ENCODE measurements at regions not wholly inside any gene's neighbourhood (a gene's known extent, or its start where the extent isn't known, plus 50 kb on each side); places are given as distances from the start of the nearest gene placed in this dataset.

- Histone ChIP-seq H3K4me3 (ENCODE audit: low read length) (no peak overlapping the region), H3K4me1 (ENCODE audit: control insufficient read depth in 2 of 2, insufficient read depth in 2 of 2, low read length in 2 of 2) (no peaks in the 10 kb centered on the region), H3K27me3 (ENCODE audit: control insufficient read depth in 2 of 2, insufficient read depth in 2 of 2, low read length in 2 of 2) (no peaks in the 10 kb centered on the region), H3K9me3 (ENCODE audit: control insufficient read depth in 2 of 3, low read length in 3 of 3) (peaks cover 0 to 3% (median 0%) of the 10 kb centered on the region in 3 experiments), H3K36me3 (ENCODE audit: control insufficient read depth in 2 of 3, insufficient read depth in 3 of 3, low read length in 3 of 3) (no peaks in the 10 kb centered on the region), H3K27ac (ENCODE audit: low read depth, low read length) (no peak overlapping the region)
- DNase-seq: no peak
- ChIA-PET CTCF (no interaction called here), POLR2A (no interaction called here)
- Mint-ChIP-seq H3K27ac (no peak overlapping the region), H3K27me3 (no peaks in the 10 kb centered on the region), H3K36me3 (no peaks in the 10 kb centered on the region), H3K4me1 (no peaks in the 10 kb centered on the region), H3K9me3 (peaks cover 0 to 25% (median 8%) of the 10 kb centered on the region in 11 donors), H3K4me3 (no peak overlapping the region)
- no peak for ATAC-seq
- intact Hi-C loops (cut with micrococcal nuclease): no loop called here
Measured at GRCh38 chr7:136652635-136653370, 215.6 kb upstream of the CHRM2 start.

GRCh38 chr7:136640977-136641376, 227.5 kb upstream of the CHRM2 start:
- Mint-ChIP-seq H3K4me1 (no peaks in the 10 kb centered on the region), H3K36me3 (no peaks in the 10 kb centered on the region), H3K9me3 (peaks cover 0 to 14% (median 3%) of the 10 kb centered on the region in 11 donors), H3K27ac (no peak overlapping the region), H3K27me3 (no peaks in the 10 kb centered on the region), H3K4me3 (no peak overlapping the region)
- DNase-seq (no peak), ATAC-seq (no peak)
- ChIA-PET CTCF (no interaction called here), POLR2A (no interaction called here)
- Histone ChIP-seq H3K27me3 (ENCODE audit: control insufficient read depth in 2 of 2, insufficient read depth in 2 of 2, low read length in 2 of 2) (no peaks in the 10 kb centered on the region), H3K4me1 (ENCODE audit: control insufficient read depth in 2 of 2, insufficient read depth in 2 of 2, low read length in 2 of 2) (no peaks in the 10 kb centered on the region), H3K36me3 (ENCODE audit: control insufficient read depth in 2 of 3, insufficient read depth in 3 of 3, low read length in 3 of 3) (no peaks in the 10 kb centered on the region), H3K9me3 (ENCODE audit: control insufficient read depth in 2 of 3, low read length in 3 of 3) (no peaks in the 10 kb centered on the region), H3K4me3 (ENCODE audit: low read length) (no peak overlapping the region), H3K27ac (ENCODE audit: low read depth, low read length) (no peak overlapping the region)
- intact Hi-C loops (cut with micrococcal nuclease): no loop called here

GRCh38 chr7:136637813-136638212, 230.6 kb upstream of the CHRM2 start:
- Mint-ChIP-seq H3K4me1 (no peaks in the 10 kb centered on the region), H3K4me3 (no peak overlapping the region), H3K27me3 (no peaks in the 10 kb centered on the region), H3K27ac (no peak overlapping the region), H3K9me3 (peaks cover 1 to 29% (median 5%) of the 10 kb centered on the region in 11 donors), H3K36me3 (no peaks in the 10 kb centered on the region)
- H3K4me1 ChIP-seq (ENCODE audit: control insufficient read depth in 2 of 2, insufficient read depth in 2 of 2, low read length in 2 of 2): no peaks in the 10 kb centered on the region
- POLR2A ChIA-PET: no interaction called here
- no peak for DNase-seq
- ATAC-seq: no peak
- H3K27ac ChIP-seq (ENCODE audit: low read depth, low read length): no peak overlapping the region
- intact Hi-C loops (cut with micrococcal nuclease): no loop called here
- CTCF ChIA-PET: interaction anchor here (0.6 kb wide), 1 partner anchor 92 kb away, joined by 3 read pairs; no protein-coding TSS in a partner anchor
- no peaks in the 10 kb centered on the region for H3K36me3 ChIP-seq (ENCODE audit: control insufficient read depth in 2 of 3, insufficient read depth in 3 of 3, low read length in 3 of 3)
- H3K27me3 ChIP-seq (ENCODE audit: control insufficient read depth in 2 of 2, insufficient read depth in 2 of 2, low read length in 2 of 2): no peaks in the 10 kb centered on the region
- no peaks in the 10 kb centered on the region for H3K9me3 ChIP-seq (ENCODE audit: control insufficient read depth in 2 of 3, low read length in 3 of 3)
- no peak overlapping the region for H3K4me3 ChIP-seq (ENCODE audit: low read length)

- H3K4me1 Mint-ChIP-seq: no peaks in the 10 kb centered on the region
- Histone ChIP-seq H3K9me3 (ENCODE audit: control insufficient read depth in 2 of 3, low read length in 3 of 3) (no peaks in the 10 kb centered on the region), H3K4me3 (ENCODE audit: low read length) (no peak overlapping the region), H3K36me3 (ENCODE audit: control insufficient read depth in 2 of 3, insufficient read depth in 3 of 3, low read length in 3 of 3) (no peaks in the 10 kb centered on the region), H3K27ac (ENCODE audit: low read depth, low read length) (no peak overlapping the region), H3K27me3 (ENCODE audit: control insufficient read depth in 2 of 2, insufficient read depth in 2 of 2, low read length in 2 of 2) (no peaks in the 10 kb centered on the region), H3K4me1 (ENCODE audit: control insufficient read depth in 2 of 2, insufficient read depth in 2 of 2, low read length in 2 of 2) (no peaks in the 10 kb centered on the region)
- H3K4me3 Mint-ChIP-seq: no peak overlapping the region
- H3K36me3 Mint-ChIP-seq: peaks cover 0 to 2% (median 0%) of the 10 kb centered on the region in 5 donors
- CTCF ChIA-PET: interaction anchor here (0.7 kb wide), 1 partner anchor 180 kb away, joined by 3 read pairs; no protein-coding TSS in a partner anchor
- POLR2A ChIA-PET: no interaction called here
- no peak overlapping the region for H3K27ac Mint-ChIP-seq
- peaks cover 3 to 28% (median 8%) of the 10 kb centered on the region in 11 donors for H3K9me3 Mint-ChIP-seq
- intact Hi-C loops (cut with micrococcal nuclease): no loop called here
- no peaks in the 10 kb centered on the region for H3K27me3 Mint-ChIP-seq
- DNase-seq (no peak), ATAC-seq (no peak)
Measured at GRCh38 chr7:136635751-136636150, 232.7 kb upstream of the CHRM2 start.

- Histone ChIP-seq H3K4me3 (ENCODE audit: low read length) (no peak overlapping the region), H3K27ac (ENCODE audit: low read depth, low read length) (no peak overlapping the region), H3K36me3 (ENCODE audit: control insufficient read depth in 2 of 3, insufficient read depth in 3 of 3, low read length in 3 of 3) (no peaks in the 10 kb centered on the region), H3K27me3 (ENCODE audit: control insufficient read depth in 2 of 2, insufficient read depth in 2 of 2, low read length in 2 of 2) (no peaks in the 10 kb centered on the region), H3K4me1 (ENCODE audit: control insufficient read depth in 2 of 2, insufficient read depth in 2 of 2, low read length in 2 of 2) (no peaks in the 10 kb centered on the region), H3K9me3 (ENCODE audit: control insufficient read depth in 2 of 3, low read length in 3 of 3) (no peaks in the 10 kb centered on the region)
- ATAC-seq (no peak), DNase-seq (no peak)
- Mint-ChIP-seq H3K4me3 (no peak overlapping the region), H3K4me1 (no peaks in the 10 kb centered on the region), H3K27ac (no peak overlapping the region), H3K9me3 (peaks cover 1 to 22% (median 5%) of the 10 kb centered on the region in 11 donors), H3K27me3 (no peaks in the 10 kb centered on the region), H3K36me3 (no peaks in the 10 kb centered on the region)
- intact Hi-C loops (cut with micrococcal nuclease): no loop called here
- POLR2A ChIA-PET: no interaction called here
- CTCF ChIA-PET: no interaction called here
Measured at GRCh38 chr7:136618818-136619217, 249.6 kb upstream of the CHRM2 start.

GRCh38 chr7:136617176-136617575, 251.3 kb upstream of the CHRM2 start:
- H3K4me3 Mint-ChIP-seq: no peak overlapping the region
- no peaks in the 10 kb centered on the region for H3K27me3 Mint-ChIP-seq
- Histone ChIP-seq H3K36me3 (ENCODE audit: control insufficient read depth in 2 of 3, insufficient read depth in 3 of 3, low read length in 3 of 3) (no peaks in the 10 kb centered on the region), H3K9me3 (ENCODE audit: control insufficient read depth in 2 of 3, low read length in 3 of 3) (no peaks in the 10 kb centered on the region), H3K4me3 (ENCODE audit: low read length) (no peak overlapping the region), H3K4me1 (ENCODE audit: control insufficient read depth in 2 of 2, insufficient read depth in 2 of 2, low read length in 2 of 2) (no peaks in the 10 kb centered on the region), H3K27ac (ENCODE audit: low read depth, low read length) (no peak overlapping the region), H3K27me3 (ENCODE audit: control insufficient read depth in 2 of 2, insufficient read depth in 2 of 2, low read length in 2 of 2) (no peaks in the 10 kb centered on the region)
- ChIA-PET POLR2A (no interaction called here), CTCF (no interaction called here)
- intact Hi-C loops (cut with micrococcal nuclease): no loop called here
- peaks cover 0 to 4% (median 0%) of the 10 kb centered on the region in 5 donors for H3K36me3 Mint-ChIP-seq
- no peak overlapping the region for H3K27ac Mint-ChIP-seq
- H3K4me1 Mint-ChIP-seq: no peaks in the 10 kb centered on the region
- peaks cover 0 to 31% (median 9%) of the 10 kb centered on the region in 11 donors for H3K9me3 Mint-ChIP-seq
- ATAC-seq: no peak
- no peak for DNase-seq
